Astrocyte (in vitro differentiated cells and primary cell): ENCODE measurements at regions not wholly inside any gene's neighbourhood (a gene's known extent, or its start where the extent isn't known, plus 50 kb on each side); places are given as distances from the start of the nearest gene placed in this dataset.

Source experiments
- DNase-seq: peaks from one replicate; pipeline ENCODE4 v3.0.0-alpha.2; 2010; ENCODE audit warnings: low read depth
- FAIRE-seq: peaks from 2 replicates; lab custom pipeline; 2011; peaks lifted over from hg19 to GRCh38; lab: Jason Lieb, UNC
- H2AFZ ChIP-seq: 2 replicates; pipeline ENCODE4 v1.6.0; 2012; ENCODE audit warnings: low read depth, low read length, inconsistent platforms
- H3K27ac ChIP-seq: 2 replicates; pipeline ENCODE4 v1.5.1; 2011; ENCODE audit warnings: low read depth, low read length, inconsistent platforms
- H3K27me3 ChIP-seq: 2 replicates; pipeline ENCODE4 v1.6.0; 2011; ENCODE audit warnings: low read length, inconsistent platforms; ENCODE audit not compliant: insufficient read depth
- H3K36me3 ChIP-seq: 2 replicates; pipeline ENCODE4 v1.5.1; 2011; ENCODE audit warnings: low read length, inconsistent platforms; ENCODE audit not compliant: insufficient read depth
- H3K4me1 ChIP-seq: 2 replicates; pipeline ENCODE4 v1.5.1; 2011; ENCODE audit warnings: low read length, inconsistent platforms; ENCODE audit not compliant: insufficient read depth
- H3K4me2 ChIP-seq: 2 replicates; pipeline ENCODE4 v1.6.0; 2012; ENCODE audit warnings: low read length, inconsistent platforms
- H3K4me3 ChIP-seq: 2 replicates; pipeline ENCODE4 v1.5.1; 2011; ENCODE audit warnings: low read depth, mild to moderate bottlenecking, low read length, inconsistent platforms; ENCODE audit not compliant: insufficient read depth
- H3K79me2 ChIP-seq: 2 replicates; pipeline ENCODE4 v1.6.0; 2012; ENCODE audit warnings: mild to moderate bottlenecking, low read length, inconsistent platforms; ENCODE audit not compliant: insufficient read depth
- H3K9ac ChIP-seq: 2 replicates; pipeline ENCODE4 v1.6.0; 2012; ENCODE audit warnings: mild to moderate bottlenecking, low read length, inconsistent platforms
- H3K9me3 ChIP-seq: 2 replicates; pipeline ENCODE4 v1.5.1; 2012; ENCODE audit warnings: low read depth, mild to moderate bottlenecking, low read length, inconsistent platforms; ENCODE audit not compliant: insufficient read depth
- H4K20me1 ChIP-seq: 2 replicates; pipeline ENCODE4 v1.6.0; 2012; ENCODE audit warnings: low read length, inconsistent platforms; ENCODE audit not compliant: insufficient read depth
- H3K27ac Mint-ChIP-seq: one replicate; pipeline ENCODE4 v1.8.0; 2021; ENCODE audit warnings: mild to moderate bottlenecking, mixed read lengths; ENCODE audit not compliant: unreplicated experiment
- H3K27me3 Mint-ChIP-seq: one replicate; pipeline ENCODE4 v1.8.0; 2021; ENCODE audit warnings: low read depth, mixed read lengths; ENCODE audit not compliant: unreplicated experiment
- H3K36me3 Mint-ChIP-seq: one replicate; pipeline ENCODE4 v1.8.0; 2021; ENCODE audit warnings: low read depth, mixed read lengths; ENCODE audit not compliant: unreplicated experiment
- H3K4me1 Mint-ChIP-seq: one replicate; pipeline ENCODE4 v1.8.0; 2021; ENCODE audit warnings: low read depth, mixed read lengths; ENCODE audit not compliant: unreplicated experiment
- H3K4me3 Mint-ChIP-seq: one replicate; pipeline ENCODE4 v1.8.0; 2021; ENCODE audit warnings: mild to moderate bottlenecking, moderate library complexity, mixed read lengths; ENCODE audit not compliant: unreplicated experiment
- H3K9me3 Mint-ChIP-seq: one replicate; pipeline ENCODE4 v1.8.0; 2021; ENCODE audit warnings: mild to moderate bottlenecking, mixed read lengths; ENCODE audit not compliant: unreplicated experiment
- CTCF ChIP-seq: IDR thresholded peaks from 2 replicates; pipeline ENCODE4 v1.5.1; 2011; ENCODE audit warnings: low read depth, mild to moderate bottlenecking, inconsistent platforms, low read length, moderate library complexity; ENCODE audit not compliant: insufficient read depth
- EZH2 ChIP-seq: IDR thresholded peaks from 2 replicates; pipeline ENCODE4 v1.6.1; 2012; ENCODE audit warnings: mild to moderate bottlenecking, low read length, inconsistent platforms; ENCODE audit not compliant: insufficient read depth

DNA sequence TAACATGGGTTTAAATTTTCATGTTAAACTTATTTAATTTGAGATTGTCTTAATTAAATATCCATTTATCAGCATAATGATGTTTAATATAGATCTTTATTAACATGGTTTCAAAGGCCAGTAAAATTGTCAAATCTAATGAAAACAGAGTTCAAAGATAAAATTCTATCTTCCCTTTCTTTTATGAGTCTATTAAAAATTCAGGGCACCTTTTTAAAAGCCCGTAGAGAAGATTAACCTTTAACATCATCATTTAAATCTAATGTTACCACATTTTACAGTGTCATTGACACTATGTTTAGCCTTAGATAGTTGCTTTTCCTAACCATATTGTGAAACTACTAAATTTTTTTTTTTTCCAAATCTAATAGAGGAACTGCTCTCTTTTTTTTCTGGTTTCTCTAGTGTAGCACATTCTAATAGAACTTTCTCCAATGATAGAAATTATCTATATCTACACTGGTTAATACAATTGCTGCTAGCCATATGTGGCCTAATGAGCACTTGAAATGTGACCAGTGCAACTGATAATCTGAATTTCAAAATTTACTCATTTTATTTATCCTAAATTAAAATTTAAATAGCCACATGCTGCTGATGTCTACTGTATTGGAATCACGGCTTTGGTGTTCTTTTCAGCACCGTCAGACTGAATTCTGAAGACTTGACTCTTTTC lies 410.9 kb downstream of the UTRN start:
- no peaks in the 10 kb centered on the region for H3K36me3 Mint-ChIP-seq
- Histone ChIP-seq H2AFZ (no peak overlapping the region), H4K20me1 (peaks cover 10% of the 10 kb centered on the region), H3K9ac (no peak overlapping the region), H3K27ac (no peak overlapping the region), H3K4me2 (no peak overlapping the region), H3K9me3 (no peaks in the 10 kb centered on the region), H3K27me3 (no peaks in the 10 kb centered on the region), H3K36me3 (no peaks in the 10 kb centered on the region), H3K4me3 (no peak overlapping the region), H3K79me2 (no peaks in the 10 kb centered on the region), H3K4me1 (no peaks in the 10 kb centered on the region)
- DNase-seq (no peak), FAIRE-seq (no peak)
- no peaks in the 10 kb centered on the region for H3K4me1 Mint-ChIP-seq
- TF ChIP-seq EZH2 (no peak), CTCF (no peak)
- H3K4me3 Mint-ChIP-seq, result no peak overlapping the region
- H3K27ac Mint-ChIP-seq, result no peak overlapping the region
- no peaks in the 10 kb centered on the region for H3K27me3 Mint-ChIP-seq
- H3K9me3 Mint-ChIP-seq, result no peaks in the 10 kb centered on the region

DNA sequence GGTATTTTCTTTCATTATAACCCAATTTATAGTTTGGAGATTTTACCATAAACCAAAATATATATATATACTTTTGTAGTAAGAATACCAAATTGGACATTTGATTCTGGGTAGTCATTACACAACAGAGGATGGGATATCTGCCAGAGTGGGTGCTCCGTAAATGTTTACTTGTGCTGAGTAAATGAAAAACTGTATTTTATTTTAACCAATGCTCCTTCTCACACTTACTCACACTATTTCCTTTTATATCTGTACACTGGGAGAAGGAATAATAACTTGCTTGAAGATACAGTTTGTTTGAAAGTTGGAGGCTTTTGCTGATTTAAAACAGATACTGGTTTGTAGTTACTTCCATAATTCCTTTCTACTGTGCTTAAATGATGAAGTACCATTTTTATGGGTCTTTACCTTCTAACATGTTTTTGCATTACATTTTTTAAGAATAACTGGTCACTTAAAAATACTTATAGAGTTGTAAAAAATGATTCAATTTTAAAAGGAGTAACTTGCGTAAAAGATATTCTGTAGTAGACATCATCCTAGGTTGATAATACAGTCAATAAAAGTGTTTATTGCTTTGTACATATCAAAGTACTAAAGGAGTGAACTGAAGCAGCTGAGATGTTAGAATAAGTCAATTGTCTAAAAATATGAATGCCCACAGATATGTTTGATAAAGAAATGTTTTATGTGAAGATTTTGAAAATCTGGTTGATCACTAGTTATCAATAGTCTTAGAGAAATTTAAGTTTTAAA lies 411.7 kb downstream of the UTRN start:
- Histone ChIP-seq H3K4me3 (no peak overlapping the region), H3K9me3 (no peaks in the 10 kb centered on the region), H2AFZ (no peak overlapping the region), H3K36me3 (no peaks in the 10 kb centered on the region), H3K79me2 (no peaks in the 10 kb centered on the region), H3K27ac (no peak overlapping the region), H3K9ac (no peak overlapping the region), H3K27me3 (no peaks in the 10 kb centered on the region), H3K4me2 (no peak overlapping the region), H3K4me1 (no peaks in the 10 kb centered on the region), H4K20me1 (peaks cover 10% of the 10 kb centered on the region)
- FAIRE-seq (no peak), DNase-seq (no peak)
- Mint-ChIP-seq H3K27me3 (no peaks in the 10 kb centered on the region), H3K27ac (no peak overlapping the region), H3K36me3 (no peaks in the 10 kb centered on the region), H3K4me1 (no peaks in the 10 kb centered on the region), H3K4me3 (no peak overlapping the region), H3K9me3 (no peaks in the 10 kb centered on the region)
- no peak for TF ChIP-seq EZH2
- no peak for TF ChIP-seq CTCF

DNA sequence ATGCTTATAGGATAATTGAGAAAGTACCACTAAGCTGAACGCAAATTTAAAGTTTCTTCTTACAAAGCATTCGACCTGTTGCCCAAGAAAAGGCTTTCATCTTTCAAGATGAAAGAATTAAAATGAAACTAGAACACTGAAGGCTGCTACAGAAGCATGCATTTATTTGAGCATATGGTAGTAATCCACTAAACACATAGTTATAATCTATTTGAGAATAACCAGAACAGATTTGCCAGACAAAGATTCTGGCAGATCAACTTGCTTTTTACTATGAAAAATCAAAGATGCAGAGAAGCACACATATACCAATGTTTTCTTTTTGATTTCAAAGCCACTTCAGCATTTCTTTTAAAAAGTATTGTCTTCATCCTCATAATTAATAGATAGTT lies 412.2 kb downstream of the UTRN start:
- H3K36me3 Mint-ChIP-seq, result no peaks in the 10 kb centered on the region
- H3K9me3 Mint-ChIP-seq, result no peaks in the 10 kb centered on the region
- Histone ChIP-seq H4K20me1 (peaks cover 10% of the 10 kb centered on the region), H3K9me3 (no peaks in the 10 kb centered on the region), H3K27ac (no peak overlapping the region), H3K4me1 (no peaks in the 10 kb centered on the region), H3K27me3 (no peaks in the 10 kb centered on the region), H3K4me2 (no peak overlapping the region), H3K36me3 (no peaks in the 10 kb centered on the region), H3K9ac (no peak overlapping the region), H2AFZ (no peak overlapping the region), H3K79me2 (no peaks in the 10 kb centered on the region), H3K4me3 (no peak overlapping the region)
- no peaks in the 10 kb centered on the region for H3K27me3 Mint-ChIP-seq
- no peak overlapping the region for H3K27ac Mint-ChIP-seq
- DNase-seq (no peak), FAIRE-seq (peak; percentile 13)
- no peak for TF ChIP-seq CTCF
- no peak for TF ChIP-seq EZH2
- no peak overlapping the region for H3K4me3 Mint-ChIP-seq
- H3K4me1 Mint-ChIP-seq, result no peaks in the 10 kb centered on the region
